GM23338 (cell line): ENCODE measurements at regions not wholly inside any gene's neighbourhood (a gene's known extent, or its start where the extent isn't known, plus 50 kb on each side); places are given as distances from the start of the nearest gene placed in this dataset.

Source experiments
- ATAC-seq: fragments of 200-7000 bp; cut with Tn5 transposase; 3 replicates; pipeline ENCODE4 v1.9.1; 2020
- DNase-seq: peaks from one replicate; pipeline ENCODE4 v3.0.0-alpha.2; 2015; ENCODE audit warnings: low spot score
- H2AFZ ChIP-seq: fragments of 200-600 bp; sonication (generic); 2 replicates; pipeline ENCODE4 v1.8.0; 2016; ENCODE audit warnings: antibody characterized with exemption, mild to moderate bottlenecking, moderate library complexity
- H3F3A ChIP-seq: fragments of 200-600 bp; sonication (generic); replicated peaks from 2 replicates; pipeline ENCODE4 v1.8.0; 2017; ENCODE audit warnings: antibody characterized with exemption, mixed run types, low read depth
- H3K27ac ChIP-seq: fragments of 200-600 bp; sonication (generic); 2 replicates; pipeline ENCODE4 v1.6.1; 2016; ENCODE audit warnings: low read depth
- H3K27me3 ChIP-seq: fragments of 200-600 bp; sonication (generic); 2 replicates; pipeline ENCODE4 v1.8.0; 2016; ENCODE audit warnings: mild to moderate bottlenecking, mixed run types, moderate library complexity; ENCODE audit not compliant: insufficient read depth
- H3K36me3 ChIP-seq: fragments of 200-600 bp; sonication (generic); 2 replicates; pipeline ENCODE4 v1.8.0; 2016; ENCODE audit warnings: mild to moderate bottlenecking; ENCODE audit not compliant: insufficient read depth
- H3K4me1 ChIP-seq: fragments of 200-600 bp; sonication (generic); 2 replicates; pipeline ENCODE4 v1.8.0; 2016; ENCODE audit warnings: mild to moderate bottlenecking, moderate library complexity; ENCODE audit not compliant: insufficient read depth
- H3K4me2 ChIP-seq: fragments of 200-600 bp; sonication (generic); 2 replicates; pipeline ENCODE4 v1.7.1; 2017; ENCODE audit warnings: mixed run types
- H3K4me3 ChIP-seq: fragments of 200-600 bp; sonication (generic); 2 replicates; pipeline ENCODE4 v1.6.1; 2016; ENCODE audit warnings: mixed run types
- H3K79me2 ChIP-seq: fragments of 200-600 bp; sonication (generic); replicated peaks from 2 replicates; pipeline ENCODE4 v1.8.0; 2017; ENCODE audit warnings: mild to moderate bottlenecking; ENCODE audit not compliant: insufficient read depth
- H3K9me2 ChIP-seq: fragments of 200-600 bp; sonication (generic); 2 replicates; pipeline ENCODE4 v1.8.0; 2017; ENCODE audit not compliant: insufficient read depth
- H4K20me1 ChIP-seq: fragments of 200-600 bp; sonication (generic); replicated peaks from 2 replicates; pipeline ENCODE4 v1.8.0; 2017; ENCODE audit warnings: mild to moderate bottlenecking; ENCODE audit not compliant: insufficient read depth
- H3K27ac Mint-ChIP-seq: 2 replicates; pipeline ENCODE4 v1.8.0; 2020; ENCODE audit warnings: inconsistent platforms, mild to moderate bottlenecking, moderate library complexity, mixed read lengths
- H3K27me3 Mint-ChIP-seq: 3 replicates; pipeline ENCODE4 v1.8.0; 2022; ENCODE audit warnings: low read depth, mild to moderate bottlenecking, moderate library complexity, mixed read lengths, inconsistent platforms; ENCODE audit not compliant: insufficient read depth, poor library complexity
- H3K36me3 Mint-ChIP-seq: 3 replicates; pipeline ENCODE4 v1.8.0; 2021; ENCODE audit warnings: low read depth, mild to moderate bottlenecking, inconsistent platforms, moderate library complexity, mixed read lengths
- H3K4me1 Mint-ChIP-seq: 3 replicates; pipeline ENCODE4 v1.8.0; 2020; ENCODE audit warnings: mild to moderate bottlenecking, inconsistent platforms, mixed read lengths
- H3K4me3 Mint-ChIP-seq: 3 replicates; pipeline ENCODE4 v1.8.0; 2021; ENCODE audit warnings: moderate library complexity, mild to moderate bottlenecking, inconsistent platforms, mixed read lengths
- H3K9me3 Mint-ChIP-seq: 3 replicates; pipeline ENCODE4 v1.8.0; 2020; ENCODE audit warnings: moderate library complexity, mild to moderate bottlenecking, inconsistent platforms, mixed read lengths
- CREB1 ChIP-seq: fragments of 250-450 bp; sonication (Bioruptor Pico); IDR thresholded peaks from 2 replicates; pipeline ENCODE4 v1.5.0; 2020; ENCODE audit warnings: low read depth, mild to moderate bottlenecking, moderate library complexity
- EZH2 ChIP-seq: fragments of 200-600 bp; sonication (generic); IDR thresholded peaks from one replicate; pipeline ENCODE4 v1.8.0; 2017; ENCODE audit warnings: antibody characterized with exemption, mild to moderate bottlenecking, low read depth; ENCODE audit not compliant: unreplicated experiment
- EZH2phosphoT487 ChIP-seq: fragments of 200-600 bp; sonication (generic); IDR thresholded peaks from one replicate; pipeline ENCODE4 v1.8.1; 2018; ENCODE audit warnings: antibody characterized with exemption; ENCODE audit not compliant: unreplicated experiment
- JUNB ChIP-seq: IDR thresholded peaks from one replicate; pipeline ENCODE4 v1.6.1; 2016; ENCODE audit warnings: antibody characterized with exemption; ENCODE audit not compliant: unreplicated experiment
- NANOG ChIP-seq: IDR thresholded peaks from 2 replicates; pipeline ENCODE4 v1.6.1; 2016; ENCODE audit warnings: antibody characterized with exemption, borderline replicate concordance
- POLR2AphosphoS5 ChIP-seq: IDR thresholded peaks from 2 replicates; pipeline ENCODE4 v1.6.1; 2016; ENCODE audit warnings: antibody characterized with exemption, low read depth
- STAT1 ChIP-seq: IDR thresholded peaks from one replicate; pipeline ENCODE4 v1.6.1; 2016; ENCODE audit warnings: antibody characterized with exemption; ENCODE audit not compliant: unreplicated experiment
- ZNF114 ChIP-seq: fragments of 250-450 bp; sonication (Bioruptor Pico); IDR thresholded peaks from 2 replicates; pipeline ENCODE4 v1.5.0; 2020; ENCODE audit warnings: mild to moderate bottlenecking, moderate library complexity
- ZNF331 ChIP-seq: fragments of 250-450 bp; sonication (Bioruptor Pico); IDR thresholded peaks from 2 replicates; pipeline ENCODE4 v1.5.0; 2020; ENCODE audit warnings: low read depth, mild to moderate bottlenecking, moderate library complexity
- TF ChIP-seq, protein P1 (sequence below): IDR thresholded peaks from 2 replicates; pipeline ENCODE4 v1.6.1; 2016; ENCODE audit warnings: antibody characterized with exemption
- TF ChIP-seq, protein P2 (sequence below): IDR thresholded peaks from one replicate; pipeline ENCODE4 v1.6.1; 2018; ENCODE audit warnings: antibody characterized with exemption; ENCODE audit not compliant: unreplicated experiment
- TF ChIP-seq, protein P3 (sequence below): fragments of 250-450 bp; sonication (Bioruptor Pico); IDR thresholded peaks from 2 replicates; pipeline ENCODE4 v1.5.0; 2020; ENCODE audit warnings: mild to moderate bottlenecking, moderate library complexity
- TF ChIP-seq, protein P4 (sequence below), 2 experiments: fragments of 200-600 bp in 1 of 2; sonication (generic) in 1 of 2; conservative IDR thresholded peaks; 2 replicates each; pipeline versions ENCODE4 v1.5.1 to v1.6.1; 2016 to 2017; ENCODE audit warnings: antibody characterized with exemption in 2 of 2, low read depth in 2 of 2, mild to moderate bottlenecking in 2 of 2, moderate library complexity in 1 of 2

DNA sequence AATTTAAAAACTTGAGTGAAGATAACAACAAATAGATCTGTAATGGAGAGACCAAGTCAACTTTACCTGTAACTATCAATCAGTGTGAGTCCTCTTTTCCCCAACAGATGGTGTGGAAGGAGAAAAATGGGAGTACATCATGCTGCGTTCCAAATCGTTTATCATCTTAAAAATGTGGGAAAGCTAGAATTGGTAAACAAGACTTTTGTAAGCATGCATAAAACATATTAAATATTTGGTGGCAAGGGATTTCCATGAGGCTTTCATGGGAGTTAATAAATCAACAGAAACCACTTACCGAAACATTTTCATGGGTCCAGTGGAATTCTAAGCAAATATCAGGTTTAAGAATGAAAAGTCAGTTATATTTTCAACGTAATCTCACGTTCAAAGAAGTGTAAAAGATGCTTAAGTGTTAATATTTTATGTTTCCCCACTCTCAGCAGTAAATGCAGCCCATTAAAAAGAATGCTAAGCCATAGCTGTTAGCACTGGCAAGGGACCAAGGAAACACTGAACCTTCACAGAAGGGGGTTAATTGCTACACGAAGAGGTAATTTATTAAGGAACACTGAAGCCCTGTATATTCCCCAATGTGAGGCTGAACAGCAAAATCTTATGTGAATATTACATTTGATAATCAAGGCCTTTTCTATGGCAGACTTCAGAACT lies 117.0 kb downstream of the ZC3H11B start:
- H3K27ac ChIP-seq, result no peak overlapping the region
- H2AFZ ChIP-seq, result no peak overlapping the region
- Mint-ChIP-seq H3K4me3 (no peak overlapping the region), H3K36me3 (no peaks in the 10 kb centered on the region), H3K9me3 (no peaks in the 10 kb centered on the region), H3K4me1 (no peaks in the 10 kb centered on the region), H3K27ac (no peak overlapping the region), H3K27me3 (no peaks in the 10 kb centered on the region)
- no peak overlapping the region for H3K4me3 ChIP-seq
- H3K36me3 ChIP-seq, result no peaks in the 10 kb centered on the region
- no peaks in the 10 kb centered on the region for H3F3A ChIP-seq
- no peak overlapping the region for H3K4me2 ChIP-seq
- TF ChIP-seq POLR2AphosphoS5, result no peak
- no peak for TF ChIP-seq EZH2
- TF ChIP-seq JUNB, result no peak
- TF ChIP-seq, protein P1, sequence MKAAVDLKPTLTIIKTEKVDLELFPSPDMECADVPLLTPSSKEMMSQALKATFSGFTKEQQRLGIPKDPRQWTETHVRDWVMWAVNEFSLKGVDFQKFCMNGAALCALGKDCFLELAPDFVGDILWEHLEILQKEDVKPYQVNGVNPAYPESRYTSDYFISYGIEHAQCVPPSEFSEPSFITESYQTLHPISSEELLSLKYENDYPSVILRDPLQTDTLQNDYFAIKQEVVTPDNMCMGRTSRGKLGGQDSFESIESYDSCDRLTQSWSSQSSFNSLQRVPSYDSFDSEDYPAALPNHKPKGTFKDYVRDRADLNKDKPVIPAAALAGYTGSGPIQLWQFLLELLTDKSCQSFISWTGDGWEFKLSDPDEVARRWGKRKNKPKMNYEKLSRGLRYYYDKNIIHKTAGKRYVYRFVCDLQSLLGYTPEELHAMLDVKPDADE, result no peak
- no peak for TF ChIP-seq EZH2phosphoT487
- TF ChIP-seq ZNF114, result no peak
- TF ChIP-seq NANOG, result no peak
- TF ChIP-seq, protein P2, sequence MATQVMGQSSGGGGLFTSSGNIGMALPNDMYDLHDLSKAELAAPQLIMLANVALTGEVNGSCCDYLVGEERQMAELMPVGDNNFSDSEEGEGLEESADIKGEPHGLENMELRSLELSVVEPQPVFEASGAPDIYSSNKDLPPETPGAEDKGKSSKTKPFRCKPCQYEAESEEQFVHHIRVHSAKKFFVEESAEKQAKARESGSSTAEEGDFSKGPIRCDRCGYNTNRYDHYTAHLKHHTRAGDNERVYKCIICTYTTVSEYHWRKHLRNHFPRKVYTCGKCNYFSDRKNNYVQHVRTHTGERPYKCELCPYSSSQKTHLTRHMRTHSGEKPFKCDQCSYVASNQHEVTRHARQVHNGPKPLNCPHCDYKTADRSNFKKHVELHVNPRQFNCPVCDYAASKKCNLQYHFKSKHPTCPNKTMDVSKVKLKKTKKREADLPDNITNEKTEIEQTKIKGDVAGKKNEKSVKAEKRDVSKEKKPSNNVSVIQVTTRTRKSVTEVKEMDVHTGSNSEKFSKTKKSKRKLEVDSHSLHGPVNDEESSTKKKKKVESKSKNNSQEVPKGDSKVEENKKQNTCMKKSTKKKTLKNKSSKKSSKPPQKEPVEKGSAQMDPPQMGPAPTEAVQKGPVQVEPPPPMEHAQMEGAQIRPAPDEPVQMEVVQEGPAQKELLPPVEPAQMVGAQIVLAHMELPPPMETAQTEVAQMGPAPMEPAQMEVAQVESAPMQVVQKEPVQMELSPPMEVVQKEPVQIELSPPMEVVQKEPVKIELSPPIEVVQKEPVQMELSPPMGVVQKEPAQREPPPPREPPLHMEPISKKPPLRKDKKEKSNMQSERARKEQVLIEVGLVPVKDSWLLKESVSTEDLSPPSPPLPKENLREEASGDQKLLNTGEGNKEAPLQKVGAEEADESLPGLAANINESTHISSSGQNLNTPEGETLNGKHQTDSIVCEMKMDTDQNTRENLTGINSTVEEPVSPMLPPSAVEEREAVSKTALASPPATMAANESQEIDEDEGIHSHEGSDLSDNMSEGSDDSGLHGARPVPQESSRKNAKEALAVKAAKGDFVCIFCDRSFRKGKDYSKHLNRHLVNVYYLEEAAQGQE, result no peak
- TF ChIP-seq ZNF331 (CRISPR knock-in tag), result no peak
- TF ChIP-seq STAT1, result no peak
- TF ChIP-seq, protein P3, sequence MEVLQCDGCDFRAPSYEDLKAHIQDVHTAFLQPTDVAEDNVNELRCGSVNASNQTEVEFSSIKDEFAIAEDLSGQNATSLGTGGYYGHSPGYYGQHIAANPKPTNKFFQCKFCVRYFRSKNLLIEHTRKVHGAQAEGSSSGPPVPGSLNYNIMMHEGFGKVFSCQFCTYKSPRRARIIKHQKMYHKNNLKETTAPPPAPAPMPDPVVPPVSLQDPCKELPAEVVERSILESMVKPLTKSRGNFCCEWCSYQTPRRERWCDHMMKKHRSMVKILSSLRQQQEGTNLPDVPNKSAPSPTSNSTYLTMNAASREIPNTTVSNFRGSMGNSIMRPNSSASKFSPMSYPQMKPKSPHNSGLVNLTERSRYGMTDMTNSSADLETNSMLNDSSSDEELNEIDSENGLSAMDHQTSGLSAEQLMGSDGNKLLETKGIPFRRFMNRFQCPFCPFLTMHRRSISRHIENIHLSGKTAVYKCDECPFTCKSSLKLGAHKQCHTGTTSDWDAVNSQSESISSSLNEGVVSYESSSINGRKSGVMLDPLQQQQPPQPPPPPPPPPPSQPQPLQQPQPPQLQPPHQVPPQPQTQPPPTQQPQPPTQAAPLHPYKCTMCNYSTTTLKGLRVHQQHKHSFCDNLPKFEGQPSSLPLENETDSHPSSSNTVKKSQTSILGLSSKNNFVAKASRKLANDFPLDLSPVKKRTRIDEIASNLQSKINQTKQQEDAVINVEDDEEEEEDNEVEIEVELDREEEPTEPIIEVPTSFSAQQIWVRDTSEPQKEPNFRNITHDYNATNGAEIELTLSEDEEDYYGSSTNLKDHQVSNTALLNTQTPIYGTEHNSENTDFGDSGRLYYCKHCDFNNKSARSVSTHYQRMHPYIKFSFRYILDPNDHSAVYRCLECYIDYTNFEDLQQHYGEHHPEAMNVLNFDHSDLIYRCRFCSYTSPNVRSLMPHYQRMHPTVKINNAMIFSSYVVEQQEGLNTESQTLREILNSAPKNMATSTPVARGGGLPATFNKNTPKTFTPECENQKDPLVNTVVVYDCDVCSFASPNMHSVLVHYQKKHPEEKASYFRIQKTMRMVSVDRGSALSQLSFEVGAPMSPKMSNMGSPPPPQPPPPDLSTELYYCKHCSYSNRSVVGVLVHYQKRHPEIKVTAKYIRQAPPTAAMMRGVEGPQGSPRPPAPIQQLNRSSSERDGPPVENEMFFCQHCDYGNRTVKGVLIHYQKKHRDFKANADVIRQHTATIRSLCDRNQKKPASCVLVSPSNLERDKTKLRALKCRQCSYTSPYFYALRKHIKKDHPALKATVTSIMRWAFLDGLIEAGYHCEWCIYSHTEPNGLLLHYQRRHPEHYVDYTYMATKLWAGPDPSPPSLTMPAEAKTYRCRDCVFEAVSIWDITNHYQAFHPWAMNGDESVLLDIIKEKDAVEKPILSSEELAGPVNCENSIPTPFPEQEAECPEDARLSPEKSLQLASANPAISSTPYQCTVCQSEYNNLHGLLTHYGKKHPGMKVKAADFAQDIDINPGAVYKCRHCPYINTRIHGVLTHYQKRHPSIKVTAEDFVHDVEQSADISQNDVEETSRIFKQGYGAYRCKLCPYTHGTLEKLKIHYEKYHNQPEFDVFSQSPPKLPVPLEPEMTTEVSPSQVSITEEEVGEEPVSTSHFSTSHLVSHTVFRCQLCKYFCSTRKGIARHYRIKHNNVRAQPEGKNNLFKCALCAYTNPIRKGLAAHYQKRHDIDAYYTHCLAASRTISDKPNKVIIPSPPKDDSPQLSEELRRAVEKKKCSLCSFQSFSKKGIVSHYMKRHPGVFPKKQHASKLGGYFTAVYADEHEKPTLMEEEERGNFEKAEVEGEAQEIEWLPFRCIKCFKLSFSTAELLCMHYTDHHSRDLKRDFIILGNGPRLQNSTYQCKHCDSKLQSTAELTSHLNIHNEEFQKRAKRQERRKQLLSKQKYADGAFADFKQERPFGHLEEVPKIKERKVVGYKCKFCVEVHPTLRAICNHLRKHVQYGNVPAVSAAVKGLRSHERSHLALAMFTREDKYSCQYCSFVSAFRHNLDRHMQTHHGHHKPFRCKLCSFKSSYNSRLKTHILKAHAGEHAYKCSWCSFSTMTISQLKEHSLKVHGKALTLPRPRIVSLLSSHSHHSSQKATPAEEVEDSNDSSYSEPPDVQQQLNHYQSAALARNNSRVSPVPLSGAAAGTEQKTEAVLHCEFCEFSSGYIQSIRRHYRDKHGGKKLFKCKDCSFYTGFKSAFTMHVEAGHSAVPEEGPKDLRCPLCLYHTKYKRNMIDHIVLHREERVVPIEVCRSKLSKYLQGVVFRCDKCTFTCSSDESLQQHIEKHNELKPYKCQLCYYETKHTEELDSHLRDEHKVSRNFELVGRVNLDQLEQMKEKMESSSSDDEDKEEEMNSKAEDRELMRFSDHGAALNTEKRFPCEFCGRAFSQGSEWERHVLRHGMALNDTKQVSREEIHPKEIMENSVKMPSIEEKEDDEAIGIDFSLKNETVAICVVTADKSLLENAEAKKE (CRISPR knock-in tag), result no peak
- TF ChIP-seq, protein P4, sequence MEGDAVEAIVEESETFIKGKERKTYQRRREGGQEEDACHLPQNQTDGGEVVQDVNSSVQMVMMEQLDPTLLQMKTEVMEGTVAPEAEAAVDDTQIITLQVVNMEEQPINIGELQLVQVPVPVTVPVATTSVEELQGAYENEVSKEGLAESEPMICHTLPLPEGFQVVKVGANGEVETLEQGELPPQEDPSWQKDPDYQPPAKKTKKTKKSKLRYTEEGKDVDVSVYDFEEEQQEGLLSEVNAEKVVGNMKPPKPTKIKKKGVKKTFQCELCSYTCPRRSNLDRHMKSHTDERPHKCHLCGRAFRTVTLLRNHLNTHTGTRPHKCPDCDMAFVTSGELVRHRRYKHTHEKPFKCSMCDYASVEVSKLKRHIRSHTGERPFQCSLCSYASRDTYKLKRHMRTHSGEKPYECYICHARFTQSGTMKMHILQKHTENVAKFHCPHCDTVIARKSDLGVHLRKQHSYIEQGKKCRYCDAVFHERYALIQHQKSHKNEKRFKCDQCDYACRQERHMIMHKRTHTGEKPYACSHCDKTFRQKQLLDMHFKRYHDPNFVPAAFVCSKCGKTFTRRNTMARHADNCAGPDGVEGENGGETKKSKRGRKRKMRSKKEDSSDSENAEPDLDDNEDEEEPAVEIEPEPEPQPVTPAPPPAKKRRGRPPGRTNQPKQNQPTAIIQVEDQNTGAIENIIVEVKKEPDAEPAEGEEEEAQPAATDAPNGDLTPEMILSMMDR (conservative IDR thresholded peaks at IDR 0.05; ENCODE audit: low read depth in 2 of 2), result no peak
- no peak for TF ChIP-seq CREB1 (CRISPR knock-in tag)
- no peaks in the 10 kb centered on the region for H3K79me2 ChIP-seq
- H4K20me1 ChIP-seq, result no peaks in the 10 kb centered on the region
- no peak for ATAC-seq
- H3K9me2 ChIP-seq, result no peaks in the 10 kb centered on the region
- no peak for DNase-seq
- H3K4me1 ChIP-seq, result no peaks in the 10 kb centered on the region
- no peaks in the 10 kb centered on the region for H3K27me3 ChIP-seq
